CD4-positive, alpha-beta T cell treated with Interleukin-10 for 1 hour (primary cell): ENCODE measurements at regions not wholly inside any gene's neighbourhood (a gene's known extent, or its start where the extent isn't known, plus 50 kb on each side); places are given as distances from the start of the nearest gene placed in this dataset.
"Not testable (repeated sequence)": the region's sequence is repeated elsewhere in the genome, so short reads cannot be mapped to it uniquely, and the experiment has no call there.

ENCODE experiments used
- DNase-seq: peaks from one replicate; pipeline ENCODE4 v3.0.0-alpha.2; 2020

DNA sequence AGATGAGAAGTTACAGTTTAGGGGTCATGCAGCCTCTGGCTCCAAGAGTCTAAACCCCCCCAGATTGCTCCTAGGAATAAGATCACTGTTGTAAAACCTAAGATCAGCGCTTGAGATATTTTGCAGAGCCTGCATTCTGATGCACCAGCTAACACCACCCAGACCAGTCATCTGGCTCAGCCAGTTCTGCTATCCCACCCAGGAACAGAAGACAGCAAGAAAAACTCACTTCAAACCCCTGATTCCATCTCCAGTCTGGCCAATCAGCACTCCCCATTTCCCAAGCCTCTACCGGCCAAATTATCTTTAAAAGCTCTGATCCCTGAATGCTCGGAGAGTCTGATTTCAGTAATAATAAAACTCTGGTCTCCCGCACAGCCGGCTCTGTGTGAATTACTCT, 158.6 kb downstream of the ZNF664 start:
- DNase-seq, result no peak

DNA sequence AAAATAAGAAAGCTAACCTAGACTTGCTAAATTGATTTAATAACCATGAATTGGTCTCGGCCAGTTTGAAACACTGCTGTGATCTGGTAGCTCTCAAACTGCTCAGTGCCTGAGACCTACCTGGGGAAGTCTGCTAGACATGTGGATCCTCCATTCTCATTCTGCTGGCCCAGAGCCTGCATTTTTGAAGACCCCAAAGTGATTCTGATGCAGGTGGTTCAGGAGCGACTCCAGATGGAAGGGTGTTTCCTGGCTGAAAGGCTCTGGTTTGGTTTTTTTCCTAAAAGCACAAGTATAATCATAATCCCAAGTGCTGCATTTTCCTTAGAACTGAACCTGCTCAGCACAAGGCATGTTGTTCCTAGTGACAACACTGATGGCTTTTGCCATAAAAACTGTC, 159.5 kb downstream of the ZNF664 start:
- DNase-seq, result no peak

DNA sequence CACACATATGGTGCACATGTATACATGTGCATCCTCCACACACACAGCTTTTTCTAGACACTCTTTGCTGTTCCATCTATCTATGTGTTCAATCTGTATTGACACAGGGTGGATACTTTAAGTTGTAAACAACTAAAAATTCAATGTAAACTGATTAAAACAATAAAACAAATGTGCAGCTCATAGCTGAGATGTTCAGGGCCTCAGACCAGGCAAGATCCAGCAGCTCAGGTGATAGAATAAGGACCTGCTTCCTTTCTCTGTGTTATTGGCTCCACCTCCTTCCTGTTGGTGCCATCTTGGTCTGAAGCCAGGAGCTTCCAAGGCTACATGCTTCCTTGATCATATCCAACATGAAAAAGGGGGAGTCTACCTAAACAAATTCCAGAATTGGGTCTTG, 158.1 kb upstream of the RFLNA start:
- no peak for DNase-seq

DNA sequence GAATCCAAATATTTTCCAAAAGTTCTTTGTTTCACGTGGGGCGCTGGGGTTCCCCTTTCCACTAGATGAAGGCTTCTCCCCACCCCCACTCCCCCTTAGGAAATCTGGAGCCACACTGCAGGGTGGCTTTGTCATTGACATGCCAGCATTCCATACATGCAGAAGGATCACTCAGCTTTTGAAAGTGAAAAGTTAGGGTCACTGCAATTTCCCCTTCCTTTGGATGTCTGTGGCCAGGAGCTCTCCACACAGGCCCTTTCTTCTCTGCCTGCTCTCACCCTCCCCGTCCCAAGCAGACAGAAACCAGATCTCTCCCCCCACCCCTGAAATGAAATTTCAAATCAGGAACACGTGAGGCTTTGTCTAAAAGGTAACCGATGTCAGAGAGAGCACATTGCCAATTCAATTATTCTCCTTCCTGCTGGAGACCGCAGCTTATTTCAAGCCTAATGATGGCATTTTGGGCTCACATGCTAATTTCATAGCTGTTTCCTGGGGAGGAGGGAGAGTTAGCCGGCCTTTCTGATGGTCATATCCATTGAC, 153.9 kb upstream of the RFLNA start:
- no peak for DNase-seq

DNA sequence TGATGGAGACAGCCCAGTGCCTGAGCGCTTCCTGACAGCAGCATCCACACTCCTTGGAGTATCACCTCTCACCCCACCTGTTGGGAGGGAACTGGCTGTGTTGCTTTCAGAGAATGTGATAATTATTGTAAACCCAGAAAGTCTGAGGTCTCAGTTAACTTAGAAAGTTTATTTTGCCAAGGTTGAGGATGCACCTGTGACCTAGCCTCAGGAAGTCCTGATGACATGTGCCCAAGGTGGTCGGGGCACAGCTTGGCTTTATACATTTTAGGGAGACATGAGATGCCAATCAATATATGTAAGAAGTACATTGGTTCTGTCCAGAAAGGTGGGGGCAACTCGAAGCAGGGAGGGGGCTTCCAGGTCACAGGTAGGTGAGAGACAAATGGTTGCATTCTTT, 153.3 kb upstream of the RFLNA start:
- DNase-seq, result not testable (repeated sequence)

DNA sequence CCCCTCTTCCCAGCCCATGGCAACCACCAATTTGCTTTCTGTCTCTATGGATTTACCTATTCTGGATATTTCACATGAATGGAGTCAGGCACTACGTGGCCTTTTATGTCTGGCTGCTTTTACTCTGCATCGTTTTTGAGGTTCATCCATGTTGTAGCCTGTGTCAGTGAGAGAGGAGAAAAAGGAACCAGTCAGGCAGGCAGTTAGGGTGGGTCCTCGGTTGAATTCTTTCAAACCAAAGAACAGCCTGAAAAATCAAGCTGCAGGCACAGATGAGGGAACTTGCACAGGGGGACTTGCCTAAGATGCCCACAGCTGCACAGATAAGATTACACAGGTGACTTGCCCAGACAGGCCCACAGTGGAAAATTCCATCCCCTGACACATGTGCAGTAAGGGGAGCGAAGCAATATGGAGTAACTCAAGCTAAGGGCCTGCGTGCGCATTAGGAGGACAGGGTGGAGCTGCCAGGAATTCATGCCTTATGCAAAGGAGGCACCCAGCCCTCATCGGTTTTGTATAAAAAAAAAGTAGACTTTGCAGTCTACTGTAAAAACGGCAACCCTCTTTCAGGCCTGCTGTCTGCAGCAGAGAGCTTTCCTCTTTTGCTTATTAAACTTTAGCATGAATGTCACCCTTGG, 152.4 kb upstream of the RFLNA start:
- DNase-seq, result no peak

DNA sequence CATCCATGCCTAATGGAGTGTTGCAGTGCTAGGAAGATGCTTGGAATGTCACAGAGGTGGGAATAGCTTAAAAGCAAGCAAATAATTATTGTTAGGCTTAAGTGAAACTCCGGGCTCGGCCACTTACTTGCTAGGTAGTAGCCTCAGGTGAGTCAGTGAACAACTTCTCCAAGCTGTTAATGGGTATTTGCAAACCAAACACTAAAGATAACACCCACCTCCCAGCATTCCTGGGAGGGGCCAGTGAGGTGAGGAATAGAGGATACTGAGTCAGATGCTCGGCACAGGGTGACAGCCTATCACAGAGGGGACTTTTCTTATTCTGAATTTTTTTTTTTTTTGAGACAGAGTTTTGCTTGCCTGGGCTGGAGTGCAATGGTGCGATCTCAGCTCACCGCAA, 151.2 kb upstream of the RFLNA start:
- DNase-seq, result no peak

DNA sequence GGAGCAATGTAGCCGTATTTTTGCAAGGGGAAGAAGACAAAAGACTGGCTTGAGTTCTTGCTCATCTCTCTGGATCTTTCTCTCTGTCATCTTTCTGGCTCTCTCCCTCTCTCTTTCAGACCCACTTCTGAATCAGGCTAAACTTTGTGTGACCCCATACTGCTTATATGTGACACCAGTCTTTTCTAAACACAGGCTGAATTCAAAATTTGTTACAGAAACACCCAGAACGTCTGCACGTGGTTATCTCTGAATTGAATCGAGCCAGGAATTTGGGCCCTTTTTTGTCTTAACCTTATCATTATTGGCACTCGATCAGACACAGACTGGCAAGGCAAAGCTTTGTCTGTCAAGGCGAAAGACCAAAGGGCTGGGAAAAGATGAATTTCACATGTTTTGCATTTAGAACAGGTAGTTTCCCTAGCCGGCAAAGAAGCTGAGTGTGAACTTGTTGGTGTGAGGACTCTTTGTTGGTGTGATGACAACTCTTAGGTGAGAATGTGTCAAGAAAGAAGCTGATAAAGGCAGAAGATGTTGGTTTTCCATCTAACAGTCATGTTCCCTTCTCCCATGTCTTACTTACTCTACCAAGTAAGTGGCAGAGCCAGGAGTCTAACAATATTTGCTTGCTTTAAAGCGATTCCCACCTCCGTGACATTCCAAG, 150.2 kb upstream of the RFLNA start:
- DNase-seq, result no peak

DNA sequence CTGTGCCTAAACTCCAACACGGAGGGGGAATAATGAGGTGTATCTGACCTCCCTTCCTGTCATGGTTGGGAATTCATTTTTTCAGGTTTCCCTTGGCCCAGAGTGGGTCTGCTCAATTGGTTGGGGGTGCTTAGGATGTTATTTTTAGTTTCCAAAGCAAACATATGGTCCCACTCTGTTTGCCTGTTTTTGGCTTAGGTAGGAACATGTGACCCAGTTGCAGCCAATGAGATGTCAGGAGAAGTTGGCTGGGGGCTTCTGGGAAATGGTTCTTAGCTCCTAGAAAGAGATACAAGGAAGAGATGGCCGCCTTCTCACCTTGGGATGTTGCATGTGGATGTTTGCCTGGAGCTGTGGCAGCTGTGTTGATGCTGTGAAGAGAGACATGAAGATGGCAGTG, 147.9 kb upstream of the RFLNA start:
- DNase-seq, result no peak

DNA sequence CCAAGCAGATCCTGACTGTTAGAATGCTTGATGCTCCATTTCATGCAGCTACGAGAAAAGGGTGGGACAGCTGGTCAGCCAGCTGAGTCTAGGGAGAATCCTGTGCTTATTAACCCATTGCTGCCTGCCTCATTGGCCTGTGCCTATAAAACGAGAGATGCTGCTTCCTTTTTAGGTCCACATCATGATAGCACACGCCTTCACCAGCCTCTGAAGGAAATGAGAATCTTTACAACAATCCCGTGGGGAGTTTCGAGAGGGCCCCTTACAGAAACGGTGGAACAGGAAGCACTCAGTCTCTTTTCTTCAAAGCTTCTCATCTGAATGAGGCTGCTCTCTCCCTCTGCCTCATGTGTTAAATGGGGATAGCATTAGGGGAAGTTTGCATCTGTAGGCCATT, 147.3 kb upstream of the RFLNA start:
- no peak for DNase-seq

DNA sequence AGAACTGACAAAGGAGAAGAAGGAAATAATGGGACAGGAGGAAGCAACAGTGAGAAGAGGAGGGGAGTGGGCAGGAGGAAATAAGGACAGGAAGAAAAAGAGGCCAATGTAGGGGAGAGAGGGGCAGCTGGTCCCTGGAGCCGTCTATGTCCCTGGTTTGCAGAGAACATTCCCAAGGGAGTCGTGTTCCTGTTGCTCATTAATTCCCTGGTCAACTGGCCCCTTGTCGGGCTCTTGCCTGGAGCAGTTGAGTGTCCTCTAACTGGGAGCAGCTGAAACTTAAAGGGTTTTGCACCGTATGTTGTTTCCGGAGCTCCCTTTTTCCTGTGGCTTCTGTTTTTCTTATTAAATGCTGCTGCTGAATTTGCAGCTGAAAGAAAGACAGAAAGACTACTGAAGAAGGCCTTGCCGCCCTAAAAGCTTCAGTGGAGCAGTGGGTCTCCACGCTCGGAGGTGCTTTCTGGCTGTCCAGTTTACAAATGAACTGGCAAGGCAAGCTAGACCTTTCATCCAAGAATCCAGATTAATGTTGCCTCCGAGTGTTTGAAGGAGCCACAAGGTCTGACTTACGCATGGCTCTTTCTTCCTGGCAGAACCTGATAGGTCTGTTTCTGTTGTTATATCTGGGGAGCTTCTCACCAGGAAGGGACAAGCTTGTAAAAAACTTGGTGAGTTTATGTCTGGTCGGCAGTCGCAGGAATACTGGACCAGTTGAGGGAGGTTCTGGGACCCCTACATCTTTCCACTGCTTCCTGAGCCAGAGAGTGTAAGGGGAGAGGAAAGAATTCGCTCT, 146.2 kb upstream of the RFLNA start:
- DNase-seq, result no peak

DNA sequence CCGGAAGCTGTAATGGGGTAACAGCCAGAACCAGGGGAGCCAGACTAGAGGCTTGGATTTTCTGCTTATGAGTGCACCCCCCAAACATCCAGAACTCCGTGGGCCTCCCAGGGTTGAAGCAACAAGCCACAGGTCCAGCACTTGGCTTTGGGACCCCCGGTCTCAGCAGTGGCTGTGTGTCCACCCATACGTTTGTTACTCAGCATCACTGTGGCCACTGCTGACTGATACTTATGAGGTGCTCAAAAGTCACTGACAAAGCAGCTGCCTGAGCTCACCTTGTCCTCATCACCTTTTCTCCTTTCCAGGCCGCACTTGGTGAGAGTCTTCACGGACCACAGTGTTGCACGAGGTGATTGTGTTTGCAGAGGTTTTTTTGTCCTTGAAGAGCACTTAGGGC, 145.6 kb upstream of the RFLNA start:
- no peak for DNase-seq

DNA sequence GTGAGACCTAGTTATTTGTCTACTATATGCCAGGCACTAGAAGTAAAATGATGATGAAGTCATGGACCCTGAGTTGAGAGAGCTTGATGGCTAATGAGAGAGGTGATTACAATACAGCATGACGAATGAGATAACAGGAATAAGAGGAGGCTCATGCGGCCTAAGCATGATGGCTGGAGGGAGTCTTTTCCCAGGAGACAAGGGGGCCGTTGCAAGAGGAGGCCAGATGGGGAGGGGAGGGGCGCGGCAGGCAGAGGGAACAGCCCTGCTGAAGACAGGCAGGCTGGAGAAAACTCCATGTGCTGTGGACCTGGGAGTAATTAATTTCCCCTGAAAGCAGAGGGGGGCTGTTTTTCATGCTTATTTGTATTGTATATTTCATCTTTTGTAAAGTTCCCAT, 144.7 kb upstream of the RFLNA start:
- no peak for DNase-seq

DNA sequence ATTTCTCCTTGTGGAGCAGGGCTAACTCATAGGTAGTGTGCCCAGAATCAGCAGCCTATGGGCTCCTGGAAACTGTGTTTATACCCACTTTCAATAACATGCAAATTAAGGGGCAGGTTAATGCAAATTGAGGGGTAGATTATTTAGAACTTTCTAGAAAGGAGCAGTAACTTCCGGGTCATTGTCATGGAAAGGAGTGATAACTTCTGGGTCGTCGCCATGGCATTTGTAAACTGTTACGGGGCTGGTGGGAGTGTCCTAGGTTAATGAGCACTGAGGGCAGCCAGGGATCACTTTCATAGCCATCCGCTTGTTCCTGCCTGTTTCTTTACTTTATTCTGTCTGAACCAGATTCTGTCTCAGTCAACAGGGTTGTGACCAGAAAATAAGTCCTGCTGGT, 143.3 kb upstream of the RFLNA start:
- DNase-seq, result no peak

DNA sequence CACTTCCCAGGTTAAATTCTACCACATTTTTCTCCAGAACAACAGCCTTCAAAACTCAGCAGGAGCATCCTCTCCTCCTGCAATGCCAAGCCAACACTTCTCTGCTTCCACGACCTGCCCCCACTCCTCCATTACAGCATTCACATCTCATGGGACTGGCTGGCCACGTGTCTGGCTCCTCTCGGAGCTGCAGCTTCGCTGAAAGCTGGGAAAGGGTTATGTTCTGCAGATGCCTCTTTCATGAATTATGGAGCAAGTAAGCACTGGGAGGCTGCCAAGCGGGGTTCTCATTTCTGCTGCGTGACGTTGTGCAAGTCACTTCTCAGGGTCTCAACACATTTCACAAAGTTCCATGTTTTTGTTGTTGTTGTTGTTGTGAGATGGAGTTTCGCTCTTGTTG, 142.2 kb upstream of the RFLNA start:
- DNase-seq, result no peak

DNA sequence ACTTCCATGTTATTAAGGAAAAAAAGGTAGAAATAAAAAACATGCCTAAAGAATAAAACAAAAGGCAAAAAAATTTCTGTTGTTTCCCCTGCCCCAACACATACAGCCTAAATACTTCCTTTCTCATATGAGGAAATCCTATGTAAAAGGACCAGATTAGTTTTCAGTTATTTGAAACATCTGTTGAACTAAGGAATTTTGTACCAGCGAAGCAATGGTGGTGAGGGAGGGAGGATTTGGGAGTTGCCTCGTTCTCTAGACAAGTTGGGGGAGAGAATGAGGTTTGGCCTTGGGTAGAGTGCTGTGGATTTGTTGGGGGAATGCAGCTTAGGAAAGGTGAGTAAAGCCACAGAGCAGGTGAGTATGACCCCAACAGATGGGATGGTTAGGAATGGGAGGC, 141.5 kb upstream of the RFLNA start:
- DNase-seq, result no peak

DNA sequence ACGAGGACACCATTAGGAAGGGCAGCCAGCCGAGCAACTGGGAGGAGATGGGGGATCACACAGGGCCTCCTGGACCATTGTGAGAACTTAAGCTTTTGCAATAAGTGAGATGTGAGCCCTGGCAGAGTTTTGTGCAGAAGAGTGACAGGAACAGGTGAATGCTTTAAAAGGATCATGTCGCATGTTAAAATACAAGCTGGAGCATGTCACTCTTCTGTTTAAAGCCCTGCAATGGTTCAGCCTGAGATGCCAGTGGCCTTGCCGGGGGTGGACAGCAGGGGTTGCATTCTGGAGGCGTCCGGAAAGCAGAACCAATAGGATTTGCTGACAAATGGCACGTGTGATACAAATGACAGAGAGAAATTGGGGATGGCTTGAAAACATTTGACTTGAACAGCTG, 137.5 kb upstream of the RFLNA start:
- DNase-seq, result no peak

DNA sequence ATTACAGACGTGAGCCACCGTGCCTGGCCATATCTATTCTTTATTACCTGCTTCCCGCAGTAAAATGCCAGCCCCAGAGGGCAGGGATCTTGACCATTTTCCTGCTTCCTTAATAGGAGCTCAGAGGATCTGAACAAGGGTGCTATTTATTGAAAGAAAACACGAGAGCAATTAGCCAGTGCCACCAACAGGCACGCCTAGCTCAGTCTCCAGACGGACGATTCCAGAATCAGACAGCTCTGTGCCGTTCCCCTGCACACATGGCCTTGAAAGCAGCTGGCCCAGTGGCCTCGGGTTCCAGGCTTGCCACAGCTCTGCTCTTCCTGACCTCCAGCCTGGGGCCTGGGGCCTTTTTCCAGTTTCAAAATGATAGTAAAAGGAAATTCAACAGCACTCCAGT, 135.2 kb upstream of the RFLNA start:
- no peak for DNase-seq

DNA sequence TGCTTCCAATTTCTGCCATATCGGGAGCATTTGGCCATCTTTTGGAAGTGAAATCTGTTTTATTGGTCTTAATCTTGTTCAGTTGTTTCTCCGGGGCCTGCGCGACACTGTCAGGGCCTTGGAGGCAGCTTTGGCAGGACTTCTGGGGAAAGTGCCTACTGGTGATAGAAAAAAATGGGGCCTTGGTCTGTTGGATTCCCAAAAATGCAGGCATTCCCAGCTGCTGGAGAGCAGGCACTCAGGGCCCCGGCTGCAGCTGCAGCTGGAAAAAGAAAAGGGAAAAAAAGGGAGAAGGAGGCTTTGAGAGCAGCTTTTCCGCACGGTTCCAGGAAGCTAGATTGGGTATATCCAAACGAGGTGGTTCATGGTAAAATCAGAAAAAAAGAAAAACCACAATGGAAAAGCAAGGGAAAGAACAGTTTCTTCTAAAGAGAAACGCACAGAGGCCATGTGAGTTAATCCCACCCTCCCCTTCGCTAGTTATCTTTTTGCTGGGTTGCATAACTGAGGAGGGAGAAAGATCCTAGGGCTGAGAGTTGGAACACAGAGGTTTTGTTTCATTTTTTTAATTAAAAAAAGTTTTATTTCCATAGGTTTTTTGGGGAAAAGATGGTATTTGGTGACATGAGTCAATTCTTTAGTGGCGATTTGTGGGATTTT, 134.7 kb upstream of the RFLNA start:
- no peak for DNase-seq

DNA sequence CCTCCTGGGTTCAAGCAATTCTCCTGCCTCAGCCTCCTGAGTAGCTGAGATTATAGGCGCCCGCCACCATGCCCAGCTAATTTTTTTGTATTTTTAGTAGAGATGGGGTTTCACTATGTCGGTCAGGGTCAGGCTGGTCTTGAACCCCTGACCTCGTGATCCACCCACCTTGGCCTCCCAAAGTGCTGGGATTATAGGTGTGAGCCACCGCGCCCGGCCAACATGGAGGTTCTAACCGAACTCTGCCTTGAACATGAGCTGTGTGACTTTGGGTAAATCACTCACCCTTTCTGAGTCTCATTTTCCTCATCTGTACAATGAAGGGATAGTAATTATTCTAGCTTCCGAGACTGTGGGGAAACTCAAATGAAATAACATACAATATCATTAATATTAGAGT, 133.5 kb upstream of the RFLNA start:
- not testable (repeated sequence) for DNase-seq

DNA sequence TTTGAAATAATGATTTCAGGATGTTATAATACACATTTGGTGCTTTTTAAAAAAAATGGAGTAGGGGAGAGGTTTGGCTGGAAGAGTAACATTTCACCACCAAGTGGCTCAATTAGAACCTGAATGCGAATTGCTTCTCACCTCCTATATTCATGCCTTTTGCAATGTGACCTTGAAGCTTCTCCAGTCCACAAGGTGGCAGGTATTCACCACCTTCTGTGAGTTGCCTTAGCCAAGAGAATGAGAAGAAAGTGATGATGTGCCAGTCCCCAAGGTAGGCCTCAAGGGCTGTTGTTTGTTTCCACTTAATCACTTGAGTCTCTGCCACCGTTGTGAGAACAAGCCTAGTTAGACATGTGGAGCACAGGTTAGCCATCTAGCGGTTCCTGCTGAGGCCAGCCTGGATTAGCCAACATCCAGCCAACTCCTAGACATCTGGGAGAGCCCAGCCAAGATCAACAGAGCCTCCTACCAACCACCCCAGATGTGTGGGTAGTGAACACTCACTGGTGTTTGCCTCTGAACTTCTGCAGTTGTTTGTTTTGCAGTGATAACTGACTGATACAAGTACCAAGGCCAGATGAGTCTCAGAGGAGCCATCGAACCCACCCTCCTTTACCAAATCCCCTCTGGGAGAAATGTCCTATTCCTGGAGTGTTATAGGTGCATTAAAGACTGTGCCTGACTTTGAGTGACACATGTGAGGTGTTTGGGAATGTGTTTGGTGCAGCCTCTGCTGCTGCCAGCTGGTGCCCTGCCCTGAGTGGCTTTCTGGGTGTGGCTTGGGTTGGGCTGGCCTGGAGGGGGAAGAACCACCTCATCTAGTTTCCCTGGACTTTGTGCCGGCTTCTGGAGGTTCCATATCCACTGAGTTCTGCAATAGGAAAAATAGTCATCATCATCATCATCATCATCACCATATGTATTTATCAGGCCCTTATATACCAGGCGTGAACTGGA, 132.5 kb upstream of the RFLNA start:
- DNase-seq, result peak; percentile 5

DNA sequence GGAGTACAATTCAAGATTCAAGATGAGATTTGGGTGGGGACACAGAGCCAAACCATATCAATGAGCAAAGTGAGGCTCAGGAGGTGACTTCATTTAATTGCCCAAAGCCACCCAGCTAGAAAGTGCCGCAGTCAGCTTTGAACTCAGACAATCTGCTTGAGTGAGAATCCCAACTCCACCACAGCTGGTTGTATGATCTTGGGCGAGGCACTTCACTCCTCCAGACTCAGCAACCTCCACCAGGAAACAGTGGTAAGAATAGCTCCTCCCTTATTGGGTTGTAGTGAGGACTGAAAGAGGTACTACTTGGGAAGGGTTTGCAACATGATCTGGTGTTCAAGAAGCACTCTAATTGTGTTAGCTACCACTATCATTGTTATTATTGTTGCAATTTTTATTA, 129.2 kb upstream of the RFLNA start:
- DNase-seq, result no peak
